Esophagus squamous epithelium (tissue), 5 donors: ENCODE measurements at regions not wholly inside any gene's neighbourhood (a gene's known extent, or its start where the extent isn't known, plus 50 kb on each side); places are given as distances from the start of the nearest gene placed in this dataset.

Experiments
- DNase-seq: peaks from one replicate; lab custom pipeline; 2025; lab: John Stamatoyannopoulos, UW
- H3K27ac ChIP-seq, 4 donors: fragments of 200-600 bp; sonication (generic); one replicate each; pipeline ENCODE4 v1.5.1; 2016 to 2019; ENCODE audit warnings: mild to moderate bottlenecking in 1 of 4
- H3K27me3 ChIP-seq, 4 donors: fragments of 200-600 bp; sonication (generic); 1 replicate in 3 of 4; 2 replicates in 1 of 4; pipeline versions ENCODE4 v1.5.1 to v1.6.0; 2017 to 2021; ENCODE audit warnings: antibody characterized with exemption in 1 of 4
- H3K36me3 ChIP-seq, 3 donors: fragments of 200-600 bp; sonication (generic); one replicate each; pipeline ENCODE4 v1.5.1; 2016 to 2019
- H3K4me1 ChIP-seq, 3 donors: fragments of 200-600 bp; sonication (generic); one replicate each; pipeline ENCODE4 v1.5.1; 2017 to 2019
- H3K4me3 ChIP-seq, 4 donors: fragments of 200-600 bp; sonication (generic); 1 replicate in 3 of 4; 2 replicates in 1 of 4; pipeline ENCODE4 v1.5.1; 2016 to 2019; ENCODE audit warnings: mild to moderate bottlenecking in 2 of 4, moderate library complexity in 1 of 4
- H3K9me3 ChIP-seq, 3 donors: fragments of 200-600 bp; sonication (generic); one replicate each; pipeline ENCODE4 v1.5.1; 2016 to 2019
- POLR2A ChIP-seq, 4 donors: fragments of 450-650 bp; IDR thresholded peaks; one replicate each; pipeline ENCODE4 v1.6.1; 2017; ENCODE audit warnings: antibody characterized with exemption in 4 of 4, mild to moderate bottlenecking in 4 of 4, moderate library complexity in 3 of 4
- WGBS, 2 donors: methylation state at CpG; one replicate each; pipeline ENCODE4 v1.1.5; 2018; 5-methylcytosine and 5-hydroxymethylcytosine counted together
- intact Hi-C: fragments of 100-400 bp; cut with DNase I; formaldehyde crosslinking; loops from one replicate; pipeline ENCODE4 v1.15.0; 2022
- TF ChIP-seq, protein P1 (sequence below), 6 experiments: fragments of 450-650 bp in 4 of 6; fragments of 200-600 bp in 2 of 6; sonication (generic) in 2 of 6; IDR thresholded peaks; one replicate each; pipeline ENCODE4 v1.5.1; 2016 to 2019; ENCODE audit warnings: antibody characterized with exemption in 6 of 6, mild to moderate bottlenecking in 4 of 6, moderate library complexity in 4 of 6
- donor health status: DM: yes; HTN: yes; CAD: no.

DNA sequence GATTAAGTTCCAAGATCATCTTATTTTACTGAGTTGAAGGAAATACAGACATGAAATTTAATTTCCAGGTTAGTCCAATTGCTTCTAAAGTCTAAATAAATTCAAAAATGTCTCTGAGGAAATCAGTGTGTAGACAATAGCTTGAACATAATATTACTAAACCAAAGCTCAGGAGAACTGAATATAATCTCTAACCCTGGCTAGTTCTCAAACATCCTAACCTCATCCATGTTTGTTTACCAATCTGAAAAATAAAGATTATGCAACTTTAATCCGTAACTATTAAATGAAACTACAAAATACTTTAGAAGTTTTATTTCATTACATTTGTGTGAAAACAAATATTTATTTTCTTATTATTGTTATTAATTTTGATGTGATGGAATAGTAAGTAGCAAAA, 387.2 kb downstream of the TBC1D32 start:
- intact Hi-C loops, result no loop called here
- WGBS, 2 donors, result 0% methylated on average over 1 of the region's 1 CpG
- H3K4me1 ChIP-seq, result no peaks in the 10 kb centered on the region

DNA sequence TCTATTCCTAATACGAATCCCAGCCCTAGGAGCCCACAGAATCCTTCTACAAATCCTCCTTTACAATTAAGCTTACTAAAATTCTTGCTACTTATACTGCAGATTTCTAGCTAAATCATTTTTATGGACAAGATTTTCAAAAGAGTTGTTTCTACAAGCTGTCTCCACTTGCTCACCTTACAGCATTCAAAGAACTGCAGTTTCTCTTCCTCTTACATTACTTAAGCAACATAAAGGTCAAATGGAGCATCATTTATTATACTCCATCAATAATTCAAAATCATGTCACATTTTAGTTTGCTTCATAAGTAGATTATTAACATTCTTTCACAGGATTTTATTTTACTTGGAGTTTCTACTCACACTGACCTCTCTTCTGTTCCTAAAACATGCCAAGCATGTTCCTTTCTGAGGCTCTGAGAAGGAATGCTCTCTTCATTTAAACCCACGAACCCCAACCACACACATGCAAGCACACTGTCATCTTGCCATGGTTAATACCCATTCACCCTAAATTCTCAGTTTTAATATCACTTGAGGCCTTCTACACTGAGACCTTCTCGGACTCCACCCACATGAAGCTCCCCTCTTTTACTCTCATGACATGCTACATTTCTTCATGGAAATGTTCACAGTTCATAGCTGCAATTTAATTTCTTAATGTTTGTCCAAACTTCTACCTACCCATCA, 388.2 kb downstream of the TBC1D32 start:
- Histone ChIP-seq H3K36me3 (no peaks in the 10 kb centered on the region), H3K4me1 (no peaks in the 10 kb centered on the region), H3K27me3 (no peaks in the 10 kb centered on the region), H3K4me3 (no peak overlapping the region), H3K27ac (no peak overlapping the region), H3K9me3 (no peaks in the 10 kb centered on the region)
- WGBS, 2 donors, result 48 to 59% methylated on average over 3 of the region's 3 CpGs
- TF ChIP-seq POLR2A (IDR thresholded peaks at IDR 0.05), result no peak
- TF ChIP-seq, protein P1, sequence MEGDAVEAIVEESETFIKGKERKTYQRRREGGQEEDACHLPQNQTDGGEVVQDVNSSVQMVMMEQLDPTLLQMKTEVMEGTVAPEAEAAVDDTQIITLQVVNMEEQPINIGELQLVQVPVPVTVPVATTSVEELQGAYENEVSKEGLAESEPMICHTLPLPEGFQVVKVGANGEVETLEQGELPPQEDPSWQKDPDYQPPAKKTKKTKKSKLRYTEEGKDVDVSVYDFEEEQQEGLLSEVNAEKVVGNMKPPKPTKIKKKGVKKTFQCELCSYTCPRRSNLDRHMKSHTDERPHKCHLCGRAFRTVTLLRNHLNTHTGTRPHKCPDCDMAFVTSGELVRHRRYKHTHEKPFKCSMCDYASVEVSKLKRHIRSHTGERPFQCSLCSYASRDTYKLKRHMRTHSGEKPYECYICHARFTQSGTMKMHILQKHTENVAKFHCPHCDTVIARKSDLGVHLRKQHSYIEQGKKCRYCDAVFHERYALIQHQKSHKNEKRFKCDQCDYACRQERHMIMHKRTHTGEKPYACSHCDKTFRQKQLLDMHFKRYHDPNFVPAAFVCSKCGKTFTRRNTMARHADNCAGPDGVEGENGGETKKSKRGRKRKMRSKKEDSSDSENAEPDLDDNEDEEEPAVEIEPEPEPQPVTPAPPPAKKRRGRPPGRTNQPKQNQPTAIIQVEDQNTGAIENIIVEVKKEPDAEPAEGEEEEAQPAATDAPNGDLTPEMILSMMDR (IDR thresholded peaks at IDR 0.05), result no peak
- DNase-seq, result no peak
- intact Hi-C loops, result no loop called here

More for the DNA sequence above, 387.2 kb downstream of the TBC1D32 start:
- Histone ChIP-seq H3K4me3 (no peak overlapping the region), H3K27ac (no peak overlapping the region), H3K27me3 (no peaks in the 10 kb centered on the region), H3K9me3 (no peaks in the 10 kb centered on the region), H3K36me3 (no peaks in the 10 kb centered on the region)
- TF ChIP-seq, protein P1 (IDR thresholded peaks at IDR 0.05), result no peak
- no peak for TF ChIP-seq POLR2A (IDR thresholded peaks at IDR 0.05)
- DNase-seq, result no peak

DNA sequence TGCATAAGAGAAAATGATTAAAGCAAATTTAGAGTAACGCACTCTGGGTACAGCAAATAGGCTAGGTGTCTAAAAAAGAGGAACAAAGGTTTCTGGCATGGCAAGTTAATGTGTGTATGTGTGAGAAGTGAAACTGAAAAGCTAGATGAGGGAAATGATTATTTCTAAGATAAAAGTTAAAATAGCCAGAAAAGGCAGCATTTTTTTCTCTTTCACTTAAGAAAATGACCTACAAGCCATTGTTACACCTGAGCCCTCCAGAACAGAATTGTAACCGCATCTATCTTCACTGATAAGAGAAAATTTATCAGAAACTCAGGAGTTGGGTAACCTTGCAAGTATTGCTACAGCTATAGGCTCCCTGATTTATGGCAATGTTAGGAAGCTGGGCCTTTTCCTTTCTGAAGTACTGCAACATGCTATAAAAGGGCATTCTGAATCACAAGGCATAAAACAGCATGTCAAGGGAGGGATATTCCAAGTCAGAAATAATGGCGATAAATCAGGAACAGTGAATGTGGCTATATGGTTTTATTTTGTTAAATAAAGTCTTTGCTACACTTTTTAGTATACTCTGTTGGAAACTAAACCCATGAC, 395.3 kb downstream of the TBC1D32 start:
- Histone ChIP-seq H3K36me3 (no peaks in the 10 kb centered on the region), H3K27me3 (no peaks in the 10 kb centered on the region), H3K9me3 (no peaks in the 10 kb centered on the region), H3K4me1 (no peaks in the 10 kb centered on the region), H3K27ac (no peak overlapping the region), H3K4me3 (no peak overlapping the region)
- intact Hi-C loops, result no loop called here
- no peak for DNase-seq
- TF ChIP-seq, protein P1 (IDR thresholded peaks at IDR 0.05), result no peak
- TF ChIP-seq POLR2A (IDR thresholded peaks at IDR 0.05), result no peak
- WGBS, 2 donors, result 69 to 76% methylated on average over 3 of the region's 3 CpGs

DNA sequence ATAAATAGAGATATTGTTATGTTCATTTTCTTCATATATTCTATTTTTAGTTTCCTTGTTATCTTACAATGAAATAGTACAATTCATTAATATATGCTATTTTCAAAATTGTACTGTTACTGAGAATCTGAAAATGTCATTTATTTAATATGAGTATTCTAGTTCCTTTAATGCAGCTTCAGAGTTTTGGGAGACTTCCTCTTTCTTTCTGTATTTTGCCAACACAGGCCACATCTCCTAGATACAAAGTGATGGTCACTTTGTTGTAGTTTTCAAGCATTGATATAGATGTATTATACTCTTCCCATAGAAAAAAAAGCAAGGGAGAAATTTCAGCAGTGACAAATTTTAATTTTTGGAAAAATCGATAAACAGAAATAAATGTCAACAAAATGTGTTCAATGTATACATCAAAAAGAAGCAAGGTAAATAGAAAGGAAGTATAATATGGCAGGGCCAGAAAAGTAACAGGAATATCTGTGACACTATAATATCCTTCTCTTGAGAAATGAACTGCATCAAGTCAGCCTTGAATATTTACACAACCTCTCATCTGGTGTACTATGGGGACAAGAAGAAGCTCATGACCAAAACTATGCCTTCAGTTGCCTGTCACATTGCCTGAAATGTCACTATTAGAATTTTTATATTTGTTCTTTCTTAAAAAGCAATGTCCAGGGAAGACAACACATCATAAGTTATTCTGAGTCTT, 396.0 kb downstream of the TBC1D32 start:
- Histone ChIP-seq H3K27ac (no peak overlapping the region), H3K36me3 (no peaks in the 10 kb centered on the region), H3K9me3 (no peaks in the 10 kb centered on the region), H3K4me1 (no peaks in the 10 kb centered on the region), H3K27me3 (no peaks in the 10 kb centered on the region), H3K4me3 (no peak overlapping the region)
- DNase-seq, result no peak
- intact Hi-C loops, result no loop called here
- WGBS, 2 donors, result 83 to 95% methylated on average over 1 of the region's 1 CpG
- no peak for TF ChIP-seq POLR2A (IDR thresholded peaks at IDR 0.05)
- TF ChIP-seq, protein P1 (IDR thresholded peaks at IDR 0.05), result no peak

DNA sequence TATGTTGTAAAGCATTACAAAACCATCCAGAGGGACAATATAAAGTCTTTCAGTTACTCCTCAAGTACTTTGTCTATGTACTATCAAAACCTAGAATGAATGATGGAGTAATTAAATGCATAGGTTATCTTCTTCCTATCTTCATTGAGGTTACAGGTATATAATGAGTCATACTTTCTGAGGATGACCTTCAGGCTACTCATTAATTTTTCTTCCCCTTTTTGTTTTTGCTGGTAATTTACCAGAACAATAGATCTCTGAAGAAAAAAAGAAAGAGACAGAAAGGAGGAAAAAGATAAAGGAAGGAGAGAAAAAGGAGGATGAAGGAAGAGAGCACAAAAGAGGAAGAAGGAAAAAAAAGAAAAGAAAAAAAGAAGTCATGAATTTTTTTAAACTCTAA, 398.4 kb downstream of the TBC1D32 start:
- H3K36me3 ChIP-seq, result no peaks in the 10 kb centered on the region

More for the DNA sequence above, 398.4 kb downstream of the TBC1D32 start:
- intact Hi-C loops, result no loop called here
- TF ChIP-seq, protein P1 (IDR thresholded peaks at IDR 0.05), result no peak
- no peak for TF ChIP-seq POLR2A (IDR thresholded peaks at IDR 0.05)
- Histone ChIP-seq H3K27ac (no peak overlapping the region), H3K4me3 (no peak overlapping the region), H3K27me3 (no peaks in the 10 kb centered on the region), H3K4me1 (no peaks in the 10 kb centered on the region), H3K9me3 (no peaks in the 10 kb centered on the region)
- DNase-seq, result no peak
